Stimulated activated naive CD8-positive, alpha-beta T cell treated with anti-CD3 and anti-CD28 coated beads, Interleukin-15, Interleukin-2, amounts not matched to agents 100 U/mL and 50 U/mL, for 24 hours (primary cell): ENCODE measurements at regions not wholly inside any gene's neighbourhood (a gene's known extent, or its start where the extent isn't known, plus 50 kb on each side); places are given as distances from the start of the nearest gene placed in this dataset.

Experiments used
- ATAC-seq: fragments of 150-1000 bp; cut with Tn5 transposase; one replicate; pipeline ENCODE4 v1.10.0; 2021
- DNase-seq: peaks from one replicate; pipeline ENCODE4 v3.0.0; 2021

GRCh38 chr4:136301749-136302495 lies 1230.4 kb downstream of the PCDH18 start:
- no peak for ATAC-seq

DNA sequence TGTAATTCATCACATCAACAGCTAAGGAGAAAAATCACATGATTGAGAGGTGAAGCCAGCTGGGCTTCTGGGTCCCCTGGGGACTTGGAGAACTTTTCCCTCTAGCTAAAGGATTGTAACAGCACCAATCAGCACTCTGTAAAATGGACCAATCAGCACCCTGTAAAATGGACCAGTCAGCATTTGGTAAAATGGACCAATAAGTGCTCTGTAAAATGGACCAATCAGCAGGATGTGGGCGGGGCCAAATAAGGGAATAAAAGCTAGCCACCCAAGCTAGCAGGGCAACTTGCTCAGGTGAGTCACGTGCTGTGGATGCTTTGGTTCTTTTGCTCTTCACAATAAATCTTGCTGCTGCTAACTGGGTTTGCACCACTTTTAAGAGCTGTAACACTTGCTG lies 1248.3 kb downstream of the PCDH18 start:
- no peak for ATAC-seq
- DNase-seq, result no peak

More at GRCh38 chr4:136301749-136302495, 1230.4 kb downstream of the PCDH18 start:
- no peak for DNase-seq

DNA sequence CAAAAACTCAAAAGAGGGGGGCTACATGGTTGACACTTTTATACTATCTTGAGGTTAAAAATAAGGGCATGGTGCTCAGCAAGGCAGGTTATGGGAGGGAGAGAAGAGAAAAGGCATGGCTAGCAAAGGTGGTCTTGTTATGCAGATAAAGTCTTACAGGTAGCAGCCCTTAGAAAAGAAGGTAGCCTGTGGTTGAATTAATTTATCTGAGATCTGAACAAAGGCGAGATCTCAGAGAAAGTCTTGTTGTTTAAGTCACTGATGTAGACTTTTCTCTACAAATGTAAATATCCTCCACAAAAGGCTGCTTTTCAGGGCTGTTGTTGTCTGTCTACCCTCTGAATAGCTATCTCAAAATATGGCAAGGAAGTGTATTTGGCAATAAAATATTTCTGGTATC lies 1250.4 kb downstream of the PCDH18 start:
- ATAC-seq (no peak), DNase-seq (no peak)

DNA sequence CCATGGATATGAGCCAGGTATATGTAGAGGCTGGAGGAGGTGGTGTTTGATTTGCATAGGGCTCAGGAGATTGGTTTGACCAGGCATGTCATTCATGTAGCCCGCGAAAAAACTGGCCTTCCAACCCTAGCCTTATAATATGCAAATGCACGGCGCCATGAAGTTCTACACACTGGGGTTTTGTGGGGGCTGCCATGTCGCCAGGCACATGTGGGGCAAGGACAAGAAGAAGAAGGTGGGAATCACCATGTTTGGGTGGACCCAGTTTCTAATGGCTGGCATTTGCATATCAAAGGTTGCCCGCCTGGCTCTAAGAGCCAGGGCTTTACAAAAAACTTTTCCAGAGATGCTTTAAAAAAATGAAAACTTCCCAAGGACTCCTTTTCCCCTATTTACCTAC lies 1251.0 kb downstream of the PCDH18 start:
- ATAC-seq, result no peak
- DNase-seq, result no peak

DNA sequence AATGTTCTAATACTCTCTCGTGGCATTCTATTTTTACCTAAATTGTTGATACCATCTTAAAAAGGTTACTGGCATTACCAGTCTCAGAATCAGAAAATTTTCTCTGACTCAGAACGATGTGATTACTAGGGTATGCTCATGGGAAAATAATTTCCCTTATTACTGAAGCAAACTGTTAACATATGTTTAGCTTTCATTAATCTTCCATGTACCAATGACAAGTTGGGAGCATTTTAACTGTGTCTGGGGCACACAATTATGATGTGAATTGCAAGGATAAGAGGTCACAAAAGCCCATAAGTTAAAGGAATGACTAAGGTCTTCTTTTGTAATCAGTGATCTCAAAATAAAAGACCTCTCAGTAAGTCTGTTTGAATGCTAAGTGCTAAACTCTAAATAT lies 1254.6 kb downstream of the PCDH18 start:
- no peak for DNase-seq
- ATAC-seq, result no peak

DNA sequence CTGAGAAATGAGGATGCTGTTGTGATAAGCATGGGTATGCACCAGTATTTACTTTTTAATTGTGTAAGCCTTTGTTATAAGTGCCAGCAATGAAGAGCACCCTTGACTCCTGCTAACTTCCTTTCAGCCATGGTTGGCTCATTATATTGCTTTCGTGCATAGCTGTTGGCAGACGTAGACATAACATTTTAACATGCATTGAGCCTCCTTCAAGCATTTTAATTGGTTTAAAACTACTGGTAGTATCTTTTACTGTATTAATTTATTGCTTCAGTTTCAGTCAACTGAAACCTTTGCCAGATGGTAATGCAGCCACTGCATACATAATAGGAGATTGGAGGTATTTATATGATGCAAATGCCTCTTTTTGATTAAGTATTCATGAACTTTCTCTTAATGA lies 1285.4 kb downstream of the PCDH18 start:
- DNase-seq, result no peak

DNA sequence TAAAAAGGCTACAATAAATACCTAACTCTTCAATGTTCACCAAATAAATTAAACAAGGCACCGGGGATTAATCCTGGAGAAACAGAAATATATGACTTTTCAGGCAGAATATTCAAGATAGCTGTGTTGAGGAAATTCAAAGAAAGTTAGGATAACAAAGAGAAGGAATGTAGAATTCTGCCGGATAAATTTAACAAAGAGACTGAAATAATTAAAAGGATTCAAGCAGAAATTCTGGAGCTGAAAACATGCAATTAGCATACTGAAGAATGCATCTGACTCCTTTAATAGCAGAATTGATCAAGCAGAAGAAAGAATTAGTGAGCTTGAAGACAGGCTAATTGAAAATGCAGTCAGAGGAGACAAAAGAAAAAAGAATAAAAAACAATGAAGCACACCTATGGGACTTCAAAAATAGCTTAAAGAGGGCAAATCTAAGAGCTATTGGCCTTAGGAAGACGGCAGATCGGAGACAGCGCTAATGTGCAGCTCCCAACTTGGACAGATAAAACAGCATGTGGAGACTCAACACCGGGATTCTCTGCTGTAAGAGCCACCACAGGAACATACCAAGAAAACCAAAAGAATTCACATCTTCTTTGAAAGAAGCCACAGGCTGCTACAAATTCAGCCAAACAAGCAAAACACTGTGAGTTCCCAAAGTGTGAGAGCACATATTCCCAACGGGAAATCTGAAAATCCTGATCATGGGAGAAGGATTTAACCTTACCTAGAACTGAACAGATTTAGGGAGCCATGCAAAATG lies 1290.9 kb downstream of the PCDH18 start:
- ATAC-seq (no peak), DNase-seq (no peak)

More for the DNA sequence above, 1285.4 kb downstream of the PCDH18 start:
- ATAC-seq, result no peak

DNA sequence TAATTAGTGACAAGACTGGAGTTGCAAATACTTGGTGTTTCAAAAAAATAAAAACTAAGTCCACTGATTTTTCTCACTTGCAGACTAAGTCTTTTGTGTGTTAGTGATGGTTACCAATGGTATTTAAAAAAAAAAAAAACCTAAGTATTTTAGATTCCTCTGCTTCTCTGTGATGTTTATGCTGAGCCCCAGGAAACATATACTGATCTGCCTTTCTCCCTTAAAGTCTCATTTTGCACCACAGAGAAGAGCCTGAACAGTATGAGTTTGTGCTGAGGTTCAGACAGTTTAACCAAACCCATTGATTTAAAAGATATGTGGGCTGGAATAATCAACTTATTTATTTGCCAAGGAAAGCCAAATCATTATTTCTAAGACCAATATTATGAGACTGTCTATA lies 1305.0 kb downstream of the PCDH18 start:
- DNase-seq, result no peak
- ATAC-seq, result no peak

GRCh38 chr4:136219592-136220125 lies 1312.6 kb downstream of the PCDH18 start:
- DNase-seq (no peak), ATAC-seq (no peak)

DNA sequence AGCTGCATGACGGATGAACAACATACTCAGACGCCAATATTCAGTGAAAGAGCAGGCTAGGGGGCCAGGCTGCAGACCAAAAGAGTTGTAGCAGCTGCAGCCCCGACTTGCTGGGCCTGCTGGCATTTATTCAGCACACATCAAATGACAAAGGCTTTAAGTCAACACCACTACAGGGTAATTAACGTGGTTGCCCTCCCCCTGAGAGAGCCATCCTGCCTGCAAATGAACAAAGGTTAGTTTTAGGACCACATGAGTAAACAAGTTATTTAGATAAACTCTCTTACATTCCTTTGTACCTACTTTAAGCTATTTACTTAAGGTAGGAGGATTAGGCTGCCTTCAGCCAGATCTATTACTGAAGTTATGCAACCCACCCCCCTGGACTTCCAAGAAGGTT lies 1329.1 kb downstream of the PCDH18 start:
- DNase-seq (no peak), ATAC-seq (no peak)

DNA sequence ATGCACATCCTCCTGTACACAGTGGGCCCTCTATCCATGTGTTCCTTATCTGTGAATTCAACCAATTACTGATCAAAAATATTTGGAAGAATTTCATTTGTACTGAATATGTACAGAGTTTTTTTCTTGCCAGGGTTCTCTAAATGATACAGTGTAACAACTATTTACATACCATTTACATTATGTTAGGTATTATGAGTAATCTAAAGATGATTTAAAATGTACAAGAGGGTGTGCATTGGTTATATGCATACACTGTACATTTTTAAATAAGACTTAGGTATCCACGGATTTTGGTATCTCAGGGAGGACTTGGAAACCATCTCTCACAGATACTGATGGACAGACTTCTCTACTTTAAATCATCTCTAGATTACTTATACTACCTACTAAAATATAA lies 1333.9 kb downstream of the PCDH18 start:
- DNase-seq, result no peak
- no peak for ATAC-seq

DNA sequence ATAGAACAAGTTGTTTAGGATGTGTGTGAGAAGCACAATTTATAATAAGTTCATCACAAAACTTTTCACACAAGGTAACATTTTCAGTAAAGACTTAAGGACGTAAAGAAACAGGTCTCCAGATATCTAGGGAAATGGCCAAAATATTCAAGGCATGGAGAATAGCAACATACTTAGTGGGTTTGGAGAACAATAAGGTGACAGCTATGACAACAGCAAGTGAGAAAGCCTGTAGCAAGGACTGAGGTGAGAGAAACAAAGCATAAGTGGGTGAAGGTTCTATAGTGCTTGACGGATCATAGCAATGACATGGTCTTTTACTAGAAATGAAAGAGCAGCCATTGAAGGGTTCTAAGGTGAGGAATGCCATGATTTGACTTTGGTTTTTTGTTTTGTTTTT lies 1337.3 kb downstream of the PCDH18 start:
- DNase-seq (no peak), ATAC-seq (no peak)

DNA sequence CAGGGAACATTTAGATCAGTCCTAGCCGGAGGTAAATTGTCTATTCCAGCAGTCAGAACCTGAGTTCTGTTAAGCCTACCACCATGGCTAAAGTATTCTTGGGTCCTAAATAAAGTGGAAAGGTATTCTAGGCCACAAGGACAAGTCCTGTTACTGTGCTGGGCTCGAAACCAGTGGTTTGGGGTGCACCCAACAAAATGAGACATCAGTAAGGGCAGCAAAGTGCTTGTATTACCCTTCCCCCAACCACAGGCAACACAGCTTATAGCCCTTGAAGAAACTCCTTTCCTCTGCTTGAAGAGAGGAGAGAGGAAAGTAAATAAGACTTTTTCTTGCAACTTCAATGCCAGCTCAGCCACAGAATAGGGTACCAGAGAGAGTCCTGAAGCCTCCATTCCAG lies 1345.6 kb downstream of the PCDH18 start:
- ATAC-seq (no peak), DNase-seq (no peak)

DNA sequence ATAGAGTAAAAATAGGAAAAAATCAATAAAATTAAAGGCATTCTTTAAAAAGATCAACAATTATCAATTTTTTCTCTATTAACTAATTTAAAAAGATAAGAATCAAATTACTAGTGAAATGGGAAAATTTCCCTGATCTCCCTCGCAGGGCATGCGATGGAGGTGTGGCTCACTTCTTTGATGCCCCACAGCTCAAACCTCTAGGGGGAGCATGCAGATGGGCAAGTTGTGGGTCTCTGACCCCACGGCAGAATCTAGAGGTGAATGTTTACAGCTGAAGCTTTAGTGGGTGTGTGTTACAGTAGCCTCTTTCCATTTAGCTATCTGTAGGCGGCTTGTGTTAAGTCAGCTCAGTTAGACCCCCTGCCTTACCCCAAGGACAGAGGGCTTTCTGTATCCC lies 1348.8 kb downstream of the PCDH18 start:
- ATAC-seq (no peak), DNase-seq (no peak)

- DNase-seq (no peak), ATAC-seq (no peak)
Measured at GRCh38 chr4:136156947-136157346, 1375.3 kb downstream of the PCDH18 start.

GRCh38 chr4:136150046-136150445 lies 1382.2 kb downstream of the PCDH18 start:
- ATAC-seq (no peak), DNase-seq (no peak)

GRCh38 chr4:136136601-136137000 lies 1395.7 kb downstream of the PCDH18 start:
- no peak for DNase-seq
- no peak for ATAC-seq

GRCh38 chr4:136124251-136124745 lies 1408.0 kb downstream of the PCDH18 start:
- ATAC-seq (no peak), DNase-seq (no peak)

DNA sequence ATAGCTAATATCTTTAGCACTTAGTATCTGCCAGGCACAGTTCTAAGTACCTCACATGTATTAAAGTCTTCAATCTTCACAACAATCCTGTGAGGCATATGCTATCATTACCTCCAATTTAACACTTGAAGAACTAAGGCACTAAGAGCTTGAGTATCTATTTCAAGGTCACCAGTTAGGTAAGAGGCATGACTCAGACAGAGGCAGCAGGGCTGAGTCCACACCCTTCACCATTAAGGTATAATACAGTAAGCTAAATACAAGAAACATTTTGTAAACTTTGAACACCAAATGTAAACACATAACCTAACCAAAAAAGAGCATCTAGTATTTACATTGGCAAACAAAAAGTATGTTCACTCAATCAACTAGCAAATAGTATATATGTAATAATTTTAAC lies 1410.9 kb downstream of the PCDH18 start:
- ATAC-seq (no peak), DNase-seq (no peak)

- DNase-seq, result no peak
- ATAC-seq, result no peak
Measured at GRCh38 chr4:136113921-136114320, 1418.4 kb downstream of the PCDH18 start.

DNA sequence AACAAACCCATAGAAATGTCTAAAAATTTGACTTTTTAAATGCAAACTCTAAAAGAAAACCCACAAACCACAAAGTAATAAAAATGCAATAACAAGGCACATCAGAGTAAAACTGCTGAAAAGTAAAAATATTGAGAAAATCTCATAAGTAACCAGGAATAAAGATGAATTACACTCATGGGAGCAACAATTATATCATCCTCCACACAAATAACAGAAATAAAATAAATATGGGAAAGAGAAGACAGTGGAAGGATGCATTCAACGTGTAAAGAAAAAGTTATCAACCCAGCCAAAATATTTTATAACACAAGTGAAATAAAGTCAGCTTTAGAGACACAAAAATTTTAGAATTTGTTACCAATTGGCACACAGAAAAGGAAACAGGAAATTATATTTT lies 1420.2 kb downstream of the PCDH18 start:
- DNase-seq (no peak), ATAC-seq (no peak)

DNA sequence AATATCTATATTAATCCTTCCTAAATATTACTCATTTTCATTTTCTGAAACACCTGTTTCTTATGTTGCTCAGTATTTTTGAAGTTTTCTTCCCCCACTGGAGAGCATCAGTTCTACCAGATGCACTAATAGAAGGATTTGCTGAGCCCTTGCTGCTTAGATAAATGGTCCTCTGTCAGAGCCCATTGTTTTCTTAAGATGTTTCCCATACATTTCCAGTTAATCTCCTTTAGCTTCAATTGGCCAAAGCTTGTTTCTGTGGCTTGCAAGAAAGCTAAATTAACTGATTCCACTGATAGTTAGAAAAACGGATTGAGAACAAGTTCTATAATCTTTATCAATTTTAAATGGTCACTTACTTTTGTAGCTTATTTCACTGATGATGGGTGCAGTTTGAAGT lies 1425.5 kb downstream of the PCDH18 start:
- no peak for ATAC-seq
- DNase-seq, result no peak

DNA sequence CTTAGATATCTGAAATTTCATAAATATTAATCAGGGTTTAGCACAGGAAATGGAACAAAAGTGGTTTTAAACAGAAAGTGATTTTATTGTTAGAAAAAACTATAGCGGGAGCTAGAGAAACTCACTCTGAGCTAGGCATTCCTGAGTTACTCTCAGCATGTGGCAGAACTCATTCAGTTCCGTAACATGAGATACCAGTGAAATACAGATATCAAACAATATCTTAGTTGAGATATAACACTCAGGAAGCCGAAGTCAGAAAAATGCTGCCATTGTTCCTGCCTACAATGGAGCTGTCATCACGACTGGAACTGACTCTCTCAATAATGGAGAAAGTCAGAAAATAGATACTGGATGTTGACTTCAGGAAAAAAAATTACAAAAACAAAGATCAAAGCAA lies 1428.7 kb downstream of the PCDH18 start:
- DNase-seq (no peak), ATAC-seq (no peak)
